GM12878 (cell line): ENCODE measurements at regions not wholly inside any gene's neighbourhood (a gene's known extent, or its start where the extent isn't known, plus 50 kb on each side); places are given as distances from the start of the nearest gene placed in this dataset.

ENCODE experiments used
- ATAC-seq: fragments of 200-7000 bp; cut with Tn5 transposase; 3 replicates; pipeline ENCODE4 v1.9.1; 2020; ENCODE audit warnings: mild to moderate bottlenecking, moderate library complexity
- BruUV-seq: library from RNA; stranded (reverse); fragments of 400-500 nt; replicated peaks from 2 replicates; lab custom pipeline; 2021; lab: Mats Ljungman, UMichigan
- CTCF ChIA-PET: fragments of 300-600 bp; sonication (Branson Sonifier 250); formaldehyde crosslinking; extraction: SDS; loops from one replicate; lab custom pipeline; 2021; ENCODE audit warnings: inconsistent platforms; lab: Yijun Ruan, JAX
- POLR2A ChIA-PET: fragments of 350-600 bp; formaldehyde crosslinking; extraction: SDS; loops from one replicate; lab custom pipeline; 2021; ENCODE audit warnings: inconsistent platforms; lab: Charles Lee
- RAD21 ChIA-PET: fragments of 300-600 bp; sonication (Branson Sonifier 250); formaldehyde crosslinking; loops from one replicate; lab custom pipeline; 2023; ENCODE audit warnings: antibody characterized with exemption; ENCODE audit not compliant: unreplicated experiment; lab: Charles Lee
- SMC1A ChIA-PET: fragments of 300-600 bp; sonication (Branson Sonifier 250); formaldehyde crosslinking; loops from one replicate; lab custom pipeline; 2023; ENCODE audit not compliant: unreplicated experiment, uncharacterized antibody; lab: Charles Lee
- DNase-seq: peaks from one replicate; pipeline ENCODE4 v3.0.0-alpha.2; 2011; ENCODE audit warnings: low read depth, low spot score
- FAIRE-seq: peaks from 3 replicates; lab custom pipeline; 2011; peaks lifted over from hg19 to GRCh38; lab: Jason Lieb, UNC
- H2AFZ ChIP-seq: 2 replicates; pipeline ENCODE4 v1.6.0; 2011; ENCODE audit warnings: low read depth, low read length, control low read depth; ENCODE audit not compliant: control insufficient read depth
- H3K27ac ChIP-seq: 2 replicates; pipeline ENCODE4 v1.5.1; 2011; ENCODE audit warnings: control low read depth; ENCODE audit not compliant: control insufficient read depth, insufficient read depth
- H3K27me3 ChIP-seq, 2 experiments: replicated peaks in 1 of 2; 2 replicates each; pipeline versions ENCODE4 v1.6.0 to v1.6.1; 2011; ENCODE audit warnings: low read length in 1 of 2; ENCODE audit not compliant: control insufficient read depth in 2 of 2, insufficient read depth in 2 of 2
- H3K36me3 ChIP-seq, 2 experiments: 2 replicates each; pipeline ENCODE4 v1.5.1; 2011; ENCODE audit warnings: low read length in 1 of 2; ENCODE audit not compliant: control insufficient read depth in 2 of 2, insufficient read depth in 2 of 2
- H3K4me1 ChIP-seq: 2 replicates; pipeline ENCODE4 v1.6.1; 2011; ENCODE audit warnings: mild to moderate bottlenecking, low read length, moderate library complexity, mixed read lengths; ENCODE audit not compliant: control insufficient read depth, insufficient read depth
- H3K4me2 ChIP-seq: 2 replicates; pipeline ENCODE4 v1.6.0; 2011; ENCODE audit warnings: control low read depth; ENCODE audit not compliant: control insufficient read depth, insufficient read depth
- H3K4me3 ChIP-seq: fragments of 200-600 bp; sonication (generic); 2 replicates; pipeline ENCODE4 v1.5.1; 2016
- H3K79me2 ChIP-seq: 2 replicates; pipeline ENCODE4 v1.6.0; 2011; ENCODE audit warnings: low read length; ENCODE audit not compliant: control insufficient read depth, insufficient read depth
- H3K9ac ChIP-seq: 2 replicates; pipeline ENCODE4 v1.8.0; 2011; ENCODE audit warnings: low read length, control low read depth, mixed read lengths; ENCODE audit not compliant: control insufficient read depth, insufficient read depth
- H3K9me3 ChIP-seq: replicated peaks from 3 replicates; pipeline ENCODE4 v1.5.1; 2011; ENCODE audit warnings: mild to moderate bottlenecking, low read length; ENCODE audit not compliant: control insufficient read depth, insufficient read depth
- H4K20me1 ChIP-seq: 2 replicates; pipeline ENCODE4 v1.6.0; 2011; ENCODE audit not compliant: control insufficient read depth, insufficient read depth
- CUX1 ChIP-seq: IDR thresholded peaks from 2 replicates; pipeline ENCODE4 v1.6.1; 2012; ENCODE audit warnings: improper control_type of control experiment, low read depth, low read length; ENCODE audit not compliant: insufficient replicate concordance
- KLF5 ChIP-seq: fragments of 450-650 bp; IDR thresholded peaks from 2 replicates; pipeline ENCODE4 v1.6.1; 2014; ENCODE audit warnings: mild to moderate bottlenecking; ENCODE audit not compliant: partially characterized antibody
- SPI1 ChIP-seq: IDR thresholded peaks from 2 replicates; pipeline ENCODE4 v1.6.1; 2011; ENCODE audit warnings: low read depth, mild to moderate bottlenecking, low read length, moderate library complexity, borderline replicate concordance; ENCODE audit not compliant: insufficient read depth
- WGBS: methylation state at CpG from one replicate; pipeline ENCODE4 v1.1.6; 2016; ENCODE audit warnings: low lambda C conversion rate; ENCODE audit not compliant: insufficient replicate concordance, insufficient coverage; ENCODE audit errors: missing lambda C conversion rate; 5-methylcytosine and 5-hydroxymethylcytosine counted together
- in situ Hi-C: fragments of 300-500 bp; cut with MboI; formaldehyde crosslinking; loops from 9 replicates; pipeline ENCODE4 v1.14.3; 2018; ENCODE audit warnings: mixed read lengths
- intact Hi-C: fragments of 100-400 bp; cut with micrococcal nuclease; formaldehyde crosslinking; loops from one replicate; pipeline ENCODE4 v1.14.2; 2022; ENCODE audit not compliant: unreplicated experiment

GRCh38 chr3:5889374-5889773 is 701.9 kb downstream of the EDEM1 start:
- H4K20me1 ChIP-seq: no peaks in the 10 kb centered on the region
- no peak for TF ChIP-seq SPI1
- no peak for TF ChIP-seq KLF5
- TF ChIP-seq CUX1: no peak
- no TSS peak for BruUV-seq
- 43% methylated on average over 3 of the region's 3 CpGs for WGBS
- H3K4me1 ChIP-seq: no peaks in the 10 kb centered on the region
- FAIRE-seq (no peak), ATAC-seq (no peak), DNase-seq (no peak)
- SMC1A ChIA-PET: no interaction called here
- no peaks in the 10 kb centered on the region for H3K27me3 ChIP-seq
- no peak overlapping the region for H3K4me3 ChIP-seq
- no peak overlapping the region for H3K9ac ChIP-seq
- no peaks in the 10 kb centered on the region for H3K36me3 ChIP-seq
- no peaks in the 10 kb centered on the region for H3K79me2 ChIP-seq
- POLR2A ChIA-PET: no interaction called here
- RAD21 ChIA-PET: no interaction called here
- H3K9me3 ChIP-seq: no peaks in the 10 kb centered on the region
- in situ Hi-C loops: no loop called here
- no peak overlapping the region for H3K27ac ChIP-seq
- no peak overlapping the region for H2AFZ ChIP-seq
- intact Hi-C loops: no loop called here
- CTCF ChIA-PET: no interaction called here
- no peak overlapping the region for H3K4me2 ChIP-seq
